CD4-positive, alpha-beta T cell (primary cell): ENCODE measurements at regions not wholly inside any gene's neighbourhood (a gene's known extent, or its start where the extent isn't known, plus 50 kb on each side); places are given as distances from the start of the nearest gene placed in this dataset.

Source experiments
- ATAC-seq: fragments of 200-7000 bp; cut with Tn5 transposase; one replicate; pipeline ENCODE4 v1.10.0; 2022; ENCODE audit warnings: mild to moderate bottlenecking; ENCODE audit not compliant: poor library complexity
- CTCF ChIA-PET: fragments of 350-600 bp; sonication (Branson Sonifier 250); formaldehyde crosslinking; loops from one replicate; lab custom pipeline; 2021; ENCODE audit warnings: antibody characterized with exemption, inconsistent platforms; lab: Charles Lee
- POLR2A ChIA-PET: fragments of 350-600 bp; sonication (Branson Sonifier 250); formaldehyde crosslinking; loops from one replicate; lab custom pipeline; 2021; ENCODE audit warnings: antibody characterized with exemption, inconsistent platforms; lab: Charles Lee
- DNase-seq, 14 experiments: peaks; one replicate each; pipeline ENCODE4 v3.0.0-alpha.2; 2013 to 2020; ENCODE audit warnings: mixed read lengths in 2 of 14
- H3K27ac ChIP-seq, 2 donors: one replicate each; pipeline versions ENCODE4 v1.5.1 to v1.7.0; 2013; ENCODE audit warnings: low read length in 2 of 2, low read depth in 1 of 2, mild to moderate bottlenecking in 1 of 2
- H3K27me3 ChIP-seq, 2 experiments: 1 replicate in 1 of 2; 2 replicates in 1 of 2; pipeline versions ENCODE4 v1.6.1 to v1.7.0; 2013; ENCODE audit warnings: low read length in 2 of 2, control low read depth in 1 of 2, mild to moderate bottlenecking in 1 of 2, moderate library complexity in 1 of 2; ENCODE audit not compliant: insufficient read depth in 2 of 2, control insufficient read depth in 1 of 2
- H3K36me3 ChIP-seq: one replicate; pipeline ENCODE4 v1.6.1; 2013; ENCODE audit warnings: low read length, control low read depth; ENCODE audit not compliant: insufficient read depth
- H3K4me1 ChIP-seq: one replicate; pipeline ENCODE4 v1.6.1; 2013; ENCODE audit warnings: low read length, control low read depth; ENCODE audit not compliant: insufficient read depth
- H3K4me3 ChIP-seq: one replicate; pipeline ENCODE4 v1.5.1; 2013; ENCODE audit warnings: mild to moderate bottlenecking, low read length, moderate library complexity
- H3K9me3 ChIP-seq, 2 experiments: 1 replicate in 1 of 2; 2 replicates in 1 of 2; pipeline versions ENCODE4 v1.6.1 to v1.7.0; 2013; ENCODE audit warnings: low read length in 2 of 2, mild to moderate bottlenecking in 2 of 2, control low read depth in 1 of 2, moderate library complexity in 1 of 2; ENCODE audit not compliant: control insufficient read depth in 1 of 2, insufficient read depth in 1 of 2
- H3K27ac Mint-ChIP-seq: one replicate; pipeline ENCODE4 v1.8.0; 2020; ENCODE audit warnings: mixed read lengths
- H3K27me3 Mint-ChIP-seq: one replicate; pipeline ENCODE4 v1.8.0; 2021; ENCODE audit warnings: mixed read lengths
- H3K36me3 Mint-ChIP-seq: one replicate; pipeline ENCODE4 v1.8.0; 2021; ENCODE audit warnings: low read depth, mixed read lengths
- H3K4me1 Mint-ChIP-seq: one replicate; pipeline ENCODE4 v1.8.0; 2021; ENCODE audit warnings: low read depth, mixed read lengths
- H3K4me3 Mint-ChIP-seq: one replicate; pipeline ENCODE4 v1.8.0; 2020; ENCODE audit warnings: mild to moderate bottlenecking, mixed read lengths
- H3K9me3 Mint-ChIP-seq: one replicate; pipeline ENCODE4 v1.8.0; 2020; ENCODE audit warnings: mixed read lengths
- intact Hi-C, 2 experiments: fragments of 100-400 bp; cut with DNase I in 1 of 2; cut with micrococcal nuclease in 1 of 2; formaldehyde crosslinking; loops; one replicate each; pipeline versions ENCODE4 v1.15.1 to v1.9.0; 2023 to 2025; cut with DNase I, micrococcal nuclease
- TF ChIP-seq, protein P1 (sequence below): fragments of 200-600 bp; IDR thresholded peaks from one replicate; pipeline ENCODE4 v1.8.0; 2022; ENCODE audit warnings: antibody characterized with exemption, mild to moderate bottlenecking

DNA sequence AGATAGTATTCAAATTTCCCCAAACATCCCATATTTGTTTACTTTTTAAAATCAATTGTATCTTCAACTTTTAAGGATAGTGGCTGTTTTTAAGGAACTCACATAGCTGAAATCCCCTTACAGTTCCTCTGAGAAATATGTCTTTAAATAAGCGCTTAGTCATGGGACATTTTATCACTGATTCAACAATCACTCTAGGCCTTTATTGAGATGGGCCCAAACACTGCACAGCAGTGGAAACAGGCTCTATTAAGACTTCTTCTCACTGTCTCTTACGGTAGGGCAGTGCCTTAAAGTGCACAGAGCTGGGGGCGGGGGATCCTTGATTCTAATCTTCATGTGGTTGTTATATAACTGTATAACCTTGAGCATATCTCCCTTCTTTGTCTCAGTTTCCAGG lies 59.8 kb upstream of the RREB1 start:
- Histone ChIP-seq H3K27ac (no peak overlapping the region), H3K27me3 (no peaks in the 10 kb centered on the region), H3K36me3 (no peaks in the 10 kb centered on the region), H3K4me3 (no peak overlapping the region), H3K9me3 (no peaks in the 10 kb centered on the region), H3K4me1 (peaks cover 19% of the 10 kb centered on the region)
- ATAC-seq, result no peak
- peaks cover 8% of the 10 kb centered on the region for H3K4me1 Mint-ChIP-seq
- no peaks in the 10 kb centered on the region for H3K27me3 Mint-ChIP-seq
- H3K36me3 Mint-ChIP-seq, result no peaks in the 10 kb centered on the region
- CTCF ChIA-PET, result interaction anchor here (0.7 to 1.0 kb wide), 2 partner anchors 8 to 342 kb away, joined by 3 to 4 read pairs; partner anchors contain the start of genes CAGE1 and RIOK1
- H3K4me3 Mint-ChIP-seq, result peak overlapping the region; percentile 46
- H3K27ac Mint-ChIP-seq, result no peak overlapping the region
- intact Hi-C loops, result no loop called here
- POLR2A ChIA-PET, result interaction anchor here (1.2 to 1.5 kb wide), 2 partner anchors 38 to 58 kb away, joined by 4 read pairs; no protein-coding TSS in a partner anchor
- TF ChIP-seq, protein P1, sequence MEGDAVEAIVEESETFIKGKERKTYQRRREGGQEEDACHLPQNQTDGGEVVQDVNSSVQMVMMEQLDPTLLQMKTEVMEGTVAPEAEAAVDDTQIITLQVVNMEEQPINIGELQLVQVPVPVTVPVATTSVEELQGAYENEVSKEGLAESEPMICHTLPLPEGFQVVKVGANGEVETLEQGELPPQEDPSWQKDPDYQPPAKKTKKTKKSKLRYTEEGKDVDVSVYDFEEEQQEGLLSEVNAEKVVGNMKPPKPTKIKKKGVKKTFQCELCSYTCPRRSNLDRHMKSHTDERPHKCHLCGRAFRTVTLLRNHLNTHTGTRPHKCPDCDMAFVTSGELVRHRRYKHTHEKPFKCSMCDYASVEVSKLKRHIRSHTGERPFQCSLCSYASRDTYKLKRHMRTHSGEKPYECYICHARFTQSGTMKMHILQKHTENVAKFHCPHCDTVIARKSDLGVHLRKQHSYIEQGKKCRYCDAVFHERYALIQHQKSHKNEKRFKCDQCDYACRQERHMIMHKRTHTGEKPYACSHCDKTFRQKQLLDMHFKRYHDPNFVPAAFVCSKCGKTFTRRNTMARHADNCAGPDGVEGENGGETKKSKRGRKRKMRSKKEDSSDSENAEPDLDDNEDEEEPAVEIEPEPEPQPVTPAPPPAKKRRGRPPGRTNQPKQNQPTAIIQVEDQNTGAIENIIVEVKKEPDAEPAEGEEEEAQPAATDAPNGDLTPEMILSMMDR, result no peak
- H3K9me3 Mint-ChIP-seq, result no peaks in the 10 kb centered on the region
- peak in 2 of 14 experiments; percentile 27 to 31 for DNase-seq

DNA sequence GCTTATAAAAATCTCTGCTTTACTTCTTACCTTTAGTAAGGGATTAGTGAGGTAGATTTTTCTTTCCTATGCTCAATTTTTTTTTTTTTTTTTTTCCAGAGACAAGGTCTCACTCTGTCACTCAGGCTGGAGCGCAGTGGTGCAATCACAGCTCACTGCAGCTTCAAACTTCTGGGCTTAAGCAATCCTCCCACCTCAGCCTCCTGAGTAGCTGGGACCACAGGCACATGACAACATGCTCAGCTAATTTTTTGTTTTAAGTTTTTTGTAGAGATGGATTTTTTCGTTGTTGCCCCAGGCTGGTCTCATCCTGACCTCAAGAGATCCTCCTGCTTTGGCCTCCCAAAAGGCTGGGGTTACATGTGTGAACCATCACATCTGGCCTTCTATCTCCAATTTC lies 58.9 kb upstream of the RREB1 start:
- no peak overlapping the region for H3K4me3 ChIP-seq
- H3K27ac Mint-ChIP-seq, result no peak overlapping the region
- intact Hi-C loops, result no loop called here
- CTCF ChIA-PET, result interaction anchor here (0.7 kb wide), 1 partner anchor 341 kb away, joined by 3 read pairs; the partner anchor contains the start of genes CAGE1 and RIOK1
- DNase-seq (no peak), ATAC-seq (no peak)
- no peaks in the 10 kb centered on the region for H3K27me3 Mint-ChIP-seq
- H3K36me3 Mint-ChIP-seq, result no peaks in the 10 kb centered on the region
- TF ChIP-seq, protein P1, result no peak
- H3K4me1 Mint-ChIP-seq, result peaks cover 10% of the 10 kb centered on the region
- no peak overlapping the region for H3K27ac ChIP-seq
- POLR2A ChIA-PET, result no interaction called here
- no peaks in the 10 kb centered on the region for H3K9me3 Mint-ChIP-seq
- no peaks in the 10 kb centered on the region for H3K27me3 ChIP-seq
- H3K9me3 ChIP-seq, result no peaks in the 10 kb centered on the region
- H3K4me3 Mint-ChIP-seq, result no peak overlapping the region
- no peaks in the 10 kb centered on the region for H3K36me3 ChIP-seq
- peaks cover 19% of the 10 kb centered on the region for H3K4me1 ChIP-seq

DNA sequence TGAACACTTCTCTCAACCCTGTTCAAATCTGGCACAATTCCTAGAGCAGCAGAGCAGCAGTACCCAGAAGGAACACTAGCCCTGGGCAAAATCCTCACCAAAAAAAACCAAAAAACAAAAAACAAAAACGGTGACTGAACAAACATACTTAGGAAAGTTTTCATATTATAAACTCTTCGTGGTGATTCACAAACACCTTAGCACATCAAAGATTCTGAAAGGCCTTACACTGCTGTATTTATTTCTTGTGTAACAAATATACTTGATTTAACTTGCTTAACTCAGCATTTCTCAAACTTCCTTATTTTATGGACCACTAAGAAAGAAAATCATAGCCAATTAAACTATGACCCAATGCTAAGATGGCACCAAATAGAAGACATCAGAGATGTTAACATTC lies 57.8 kb upstream of the RREB1 start:
- CTCF ChIA-PET, result no interaction called here
- intact Hi-C loops, result loop anchor here (2.0 to 5.0 kb wide), 4 partner anchors 37 to 92 kb away; partner anchors contain the start of gene RREB1 (in 1 of the 2)

More for the DNA sequence above, 57.8 kb upstream of the RREB1 start:
- DNase-seq (no peak), ATAC-seq (no peak)
- no peaks in the 10 kb centered on the region for H3K27me3 ChIP-seq
- H3K9me3 Mint-ChIP-seq, result no peaks in the 10 kb centered on the region
- no peaks in the 10 kb centered on the region for H3K27me3 Mint-ChIP-seq
- no peaks in the 10 kb centered on the region for H3K36me3 Mint-ChIP-seq
- peak overlapping the region; percentile 78 for H3K4me3 Mint-ChIP-seq
- H3K4me1 Mint-ChIP-seq, result peaks cover 10% of the 10 kb centered on the region
- POLR2A ChIA-PET, result no interaction called here
- no peaks in the 10 kb centered on the region for H3K9me3 ChIP-seq
- H3K4me3 ChIP-seq, result no peak overlapping the region
- H3K36me3 ChIP-seq, result no peaks in the 10 kb centered on the region
- H3K4me1 ChIP-seq, result peaks cover 19% of the 10 kb centered on the region
- no peak overlapping the region for H3K27ac ChIP-seq
- TF ChIP-seq, protein P1, result no peak
- H3K27ac Mint-ChIP-seq, result peak overlapping the region; percentile 42
